ENCODE measurements at regions not wholly inside any gene's neighbourhood (a gene's known extent, or its start where the extent isn't known, plus 50 kb on each side); places are given as distances from the start of the nearest gene placed in this dataset.

GRCh38 chrX:40883021-40883619 lies 147.8 kb upstream of the MED14 start:
- TF ChIP-seq CTCF (IDR thresholded peaks at IDR 0.05) = no peak
- no peak for TF ChIP-seq JUND (IDR thresholded peaks at IDR 0.05)
- TF ChIP-seq SMC3 (IDR thresholded peaks at IDR 0.05; ENCODE audit: low read depth, low read length) = no peak
